PC-3 (cell line): ENCODE measurements at regions not wholly inside any gene's neighbourhood (a gene's known extent, or its start where the extent isn't known, plus 50 kb on each side); places are given as distances from the start of the nearest gene placed in this dataset.

Experiments used
- ATAC-seq: fragments of 200-7000 bp; cut with Tn5 transposase; 2 replicates; pipeline ENCODE4 v1.9.1; 2020; ENCODE audit warnings: mild to moderate bottlenecking, moderate library complexity
- BruUV-seq: library from RNA; stranded (reverse); fragments of 400-500 nt; replicated peaks from 2 replicates; lab custom pipeline; 2021; lab: Mats Ljungman, UMichigan
- CTCF ChIA-PET: fragments of 300-600 bp; sonication (Branson Sonifier 250); formaldehyde crosslinking; loops from one replicate; lab custom pipeline; 2022; ENCODE audit warnings: antibody characterized with exemption; lab: Charles Lee
- POLR2A ChIA-PET: fragments of 300-600 bp; sonication (Branson Sonifier 250); formaldehyde crosslinking; loops from one replicate; lab custom pipeline; 2022; ENCODE audit warnings: antibody characterized with exemption; ENCODE audit not compliant: unreplicated experiment; lab: Charles Lee
- DNase-seq: peaks from one replicate; pipeline ENCODE4 v3.0.0-alpha.2; 2015
- H2AFZ ChIP-seq: fragments of 300-600 bp; sonication (generic); 2 replicates; pipeline ENCODE4 v1.6.0; 2016; ENCODE audit warnings: antibody characterized with exemption, low read length
- H3F3A ChIP-seq: fragments of 300-600 bp; sonication (generic); one replicate; pipeline ENCODE4 v1.6.0; 2017; ENCODE audit warnings: antibody characterized with exemption, low read length, control low read depth, mild to moderate bottlenecking; ENCODE audit not compliant: unreplicated experiment
- H3K27ac ChIP-seq: fragments of 300-600 bp; sonication (generic); 2 replicates; pipeline ENCODE4 v1.5.1; 2016; ENCODE audit warnings: mild to moderate bottlenecking, low read length
- H3K27me3 ChIP-seq: fragments of 300-600 bp; sonication (generic); 2 replicates; pipeline ENCODE4 v1.6.1; 2016; ENCODE audit warnings: low read length, mixed read lengths
- H3K36me3 ChIP-seq: fragments of 300-600 bp; sonication (generic); 2 replicates; pipeline ENCODE4 v1.6.1; 2016; ENCODE audit warnings: low read depth, mixed run types, low read length, mixed read lengths
- H3K4me1 ChIP-seq: fragments of 300-600 bp; sonication (generic); 2 replicates; pipeline ENCODE4 v1.5.1; 2016; ENCODE audit warnings: low read length; ENCODE audit not compliant: insufficient read depth
- H3K4me2 ChIP-seq: fragments of 300-600 bp; sonication (generic); 2 replicates; pipeline ENCODE4 v1.6.0; 2016; ENCODE audit warnings: low read length
- H3K4me3 ChIP-seq: fragments of 300-600 bp; sonication (generic); 2 replicates; pipeline ENCODE4 v1.5.1; 2016; ENCODE audit warnings: mild to moderate bottlenecking, low read length, mixed read lengths
- H3K79me2 ChIP-seq: fragments of 300-600 bp; sonication (generic); 2 replicates; pipeline ENCODE4 v1.6.1; 2017; ENCODE audit warnings: low read length, mixed read lengths
- H3K9ac ChIP-seq: fragments of 300-600 bp; sonication (generic); 2 replicates; pipeline ENCODE4 v1.6.0; 2016; ENCODE audit warnings: mild to moderate bottlenecking, low read length
- H3K9me2 ChIP-seq: fragments of 300-600 bp; sonication (generic); replicated peaks from 2 replicates; pipeline ENCODE4 v1.6.1; 2016; ENCODE audit warnings: mixed run types, low read length, mixed read lengths
- H3K9me3 ChIP-seq: fragments of 300-600 bp; sonication (generic); 2 replicates; pipeline ENCODE4 v1.6.1; 2016; ENCODE audit warnings: low read length, mixed read lengths
- H4K20me1 ChIP-seq: fragments of 300-600 bp; sonication (generic); 2 replicates; pipeline ENCODE4 v1.6.1; 2016; ENCODE audit warnings: low read length, mixed read lengths
- CTCF ChIP-seq: fragments of 300-600 bp; sonication (generic); conservative IDR thresholded peaks from 2 replicates; pipeline ENCODE4 v1.5.1; 2017; ENCODE audit warnings: antibody characterized with exemption, low read depth, mild to moderate bottlenecking, low read length
- EZH2 ChIP-seq: fragments of 300-600 bp; sonication (generic); IDR thresholded peaks from one replicate; pipeline ENCODE4 v1.6.1; 2017; ENCODE audit warnings: antibody characterized with exemption, mild to moderate bottlenecking, low read length; ENCODE audit not compliant: unreplicated experiment
- EZH2phosphoT487 ChIP-seq: fragments of 300-600 bp; sonication (generic); IDR thresholded peaks from 2 replicates; pipeline ENCODE4 v1.6.1; 2018; ENCODE audit warnings: mild to moderate bottlenecking, antibody characterized with exemption, low read length, borderline replicate concordance
- intact Hi-C: fragments of 100-400 bp; cut with micrococcal nuclease; formaldehyde crosslinking; loops from 2 replicates; pipeline ENCODE4 v1.9.0; 2023

- Histone ChIP-seq H3K4me2 (no peak overlapping the region), H3F3A (no peaks in the 10 kb centered on the region), H4K20me1 (no peaks in the 10 kb centered on the region), H3K36me3 (no peaks in the 10 kb centered on the region), H3K9me2 (no peaks in the 10 kb centered on the region), H3K27ac (no peak overlapping the region), H2AFZ (no peak overlapping the region), H3K4me3 (no peak overlapping the region), H3K27me3 (peaks cover 5% of the 10 kb centered on the region; the same call in 1 of the 2 replicates), H3K4me1 (no peaks in the 10 kb centered on the region), H3K9me3 (no peaks in the 10 kb centered on the region), H3K9ac (no peak overlapping the region), H3K79me2 (no peaks in the 10 kb centered on the region)
- no TSS peak for BruUV-seq
- intact Hi-C loops, result no loop called here
- ATAC-seq, result no peak
- no peak for TF ChIP-seq CTCF
- TF ChIP-seq EZH2, result no peak
- TF ChIP-seq EZH2phosphoT487, result no peak
- no peak for DNase-seq
- ChIA-PET CTCF (no interaction called here), POLR2A (no interaction called here)
These were observed 539.2 kb downstream of the MIAT start for GRCh38 chr22:27196606-27197005.

GRCh38 chr22:27197052-27197451 lies 539.7 kb downstream of the MIAT start:
- Histone ChIP-seq H2AFZ (no peak overlapping the region), H3K36me3 (no peaks in the 10 kb centered on the region), H3K9me2 (no peaks in the 10 kb centered on the region), H3K4me2 (no peak overlapping the region), H3F3A (no peaks in the 10 kb centered on the region), H3K4me3 (no peak overlapping the region), H3K4me1 (no peaks in the 10 kb centered on the region), H3K27me3 (peaks cover 5% of the 10 kb centered on the region; the same call in 1 of the 2 replicates), H4K20me1 (no peaks in the 10 kb centered on the region), H3K79me2 (no peaks in the 10 kb centered on the region), H3K9ac (no peak overlapping the region), H3K27ac (no peak overlapping the region), H3K9me3 (no peaks in the 10 kb centered on the region)
- POLR2A ChIA-PET, result no interaction called here
- CTCF ChIA-PET, result no interaction called here
- ATAC-seq (no peak), DNase-seq (no peak)
- BruUV-seq, result no TSS peak
- TF ChIP-seq CTCF (no peak), EZH2 (no peak), EZH2phosphoT487 (no peak)
- intact Hi-C loops, result no loop called here

- POLR2A ChIA-PET, result no interaction called here
- DNase-seq (no peak), ATAC-seq (no peak)
- H3K27me3 ChIP-seq, result peaks cover 5% of the 10 kb centered on the region; the same call in 1 of the 2 replicates
- BruUV-seq, result no TSS peak
- no peak overlapping the region for H3K4me3 ChIP-seq
- H4K20me1 ChIP-seq, result no peaks in the 10 kb centered on the region
- no peaks in the 10 kb centered on the region for H3F3A ChIP-seq
- H3K9me2 ChIP-seq, result no peaks in the 10 kb centered on the region
- no peaks in the 10 kb centered on the region for H3K36me3 ChIP-seq
- no peaks in the 10 kb centered on the region for H3K9me3 ChIP-seq
- CTCF ChIA-PET, result no interaction called here
- intact Hi-C loops, result no loop called here
- TF ChIP-seq CTCF (no peak), EZH2phosphoT487 (no peak), EZH2 (no peak)
- H3K4me1 ChIP-seq, result peaks cover 2% of the 10 kb centered on the region; the same call in 1 of the 2 replicates
- no peak overlapping the region for H3K27ac ChIP-seq
- no peak overlapping the region for H3K4me2 ChIP-seq
- H3K9ac ChIP-seq, result no peak overlapping the region
- H3K79me2 ChIP-seq, result no peaks in the 10 kb centered on the region
- no peak overlapping the region for H2AFZ ChIP-seq
These were observed 540.2 kb downstream of the MIAT start for GRCh38 chr22:27197618-27198017.
